ENCODE measurements at regions not wholly inside any gene's neighbourhood (a gene's known extent, or its start where the extent isn't known, plus 50 kb on each side); places are given as distances from the start of the nearest gene placed in this dataset.

DNA sequence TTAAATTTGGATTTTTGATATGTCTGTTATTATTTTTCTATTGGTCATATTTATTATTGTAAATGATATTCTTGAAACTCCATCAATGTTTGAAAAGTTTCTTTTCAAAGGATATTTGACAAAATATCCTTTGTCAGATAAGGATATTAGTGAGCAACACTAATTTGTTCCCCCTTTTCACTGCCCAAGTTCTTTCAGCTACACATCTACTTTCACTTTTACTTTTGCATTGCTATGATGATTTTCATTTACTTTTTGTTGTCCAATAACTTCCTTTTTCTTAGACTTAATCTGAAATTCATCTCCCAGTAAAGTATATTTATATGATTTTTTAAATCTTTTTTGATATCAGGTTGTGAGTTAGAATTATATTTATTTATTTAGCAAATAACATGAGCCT is 542.3 kb upstream of the ADGRL3 start:
- TF ChIP-seq, protein P1, sequence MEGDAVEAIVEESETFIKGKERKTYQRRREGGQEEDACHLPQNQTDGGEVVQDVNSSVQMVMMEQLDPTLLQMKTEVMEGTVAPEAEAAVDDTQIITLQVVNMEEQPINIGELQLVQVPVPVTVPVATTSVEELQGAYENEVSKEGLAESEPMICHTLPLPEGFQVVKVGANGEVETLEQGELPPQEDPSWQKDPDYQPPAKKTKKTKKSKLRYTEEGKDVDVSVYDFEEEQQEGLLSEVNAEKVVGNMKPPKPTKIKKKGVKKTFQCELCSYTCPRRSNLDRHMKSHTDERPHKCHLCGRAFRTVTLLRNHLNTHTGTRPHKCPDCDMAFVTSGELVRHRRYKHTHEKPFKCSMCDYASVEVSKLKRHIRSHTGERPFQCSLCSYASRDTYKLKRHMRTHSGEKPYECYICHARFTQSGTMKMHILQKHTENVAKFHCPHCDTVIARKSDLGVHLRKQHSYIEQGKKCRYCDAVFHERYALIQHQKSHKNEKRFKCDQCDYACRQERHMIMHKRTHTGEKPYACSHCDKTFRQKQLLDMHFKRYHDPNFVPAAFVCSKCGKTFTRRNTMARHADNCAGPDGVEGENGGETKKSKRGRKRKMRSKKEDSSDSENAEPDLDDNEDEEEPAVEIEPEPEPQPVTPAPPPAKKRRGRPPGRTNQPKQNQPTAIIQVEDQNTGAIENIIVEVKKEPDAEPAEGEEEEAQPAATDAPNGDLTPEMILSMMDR (IDR thresholded peaks at IDR 0.05): no peak
- TF ChIP-seq POLR2A (IDR thresholded peaks at IDR 0.05): no peak

Measured in Peyer's patch (tissue), 4 donors.